RWPE2 (cell line): ENCODE measurements at regions not wholly inside any gene's neighbourhood (a gene's known extent, or its start where the extent isn't known, plus 50 kb on each side); places are given as distances from the start of the nearest gene placed in this dataset.

ENCODE experiments used
- ATAC-seq: fragments of 200-7000 bp; cut with Tn5 transposase; 3 replicates; pipeline ENCODE4 v1.9.1; 2021; ENCODE audit warnings: low read depth
- DNase-seq: peaks from one replicate; pipeline ENCODE4 v3.0.0-alpha.2; 2020; ENCODE audit warnings: low spot score
- H3K27ac ChIP-seq: fragments of 450-650 bp; 2 replicates; pipeline ENCODE4 v1.5.1; 2017; ENCODE audit warnings: mild to moderate bottlenecking; ENCODE audit not compliant: poor library complexity, severe bottlenecking
- H3K27me3 ChIP-seq: fragments of 250-450 bp; sonication (Bioruptor Pico); 2 replicates; pipeline ENCODE4 v1.5.1; 2021; ENCODE audit warnings: mild to moderate bottlenecking, moderate library complexity; ENCODE audit not compliant: insufficient read depth, poor library complexity, severe bottlenecking
- H3K36me3 ChIP-seq: fragments of 250-450 bp; sonication (Bioruptor Pico); 2 replicates; pipeline ENCODE4 v1.5.1; 2020; ENCODE audit warnings: low read depth, mild to moderate bottlenecking, moderate library complexity
- H3K4me1 ChIP-seq: fragments of 250-450 bp; sonication (Bioruptor Pico); 2 replicates; pipeline ENCODE4 v1.5.1; 2021; ENCODE audit warnings: mild to moderate bottlenecking, moderate library complexity; ENCODE audit not compliant: insufficient read depth, poor library complexity, severe bottlenecking
- H3K4me3 ChIP-seq: fragments of 250-450 bp; sonication (Bioruptor Pico); 2 replicates; pipeline ENCODE4 v1.5.1; 2021; ENCODE audit warnings: mild to moderate bottlenecking, moderate library complexity; ENCODE audit not compliant: severe bottlenecking
- H3K9me3 ChIP-seq: fragments of 250-450 bp; sonication (Bioruptor Pico); 2 replicates; pipeline ENCODE4 v1.5.1; 2021; ENCODE audit warnings: mild to moderate bottlenecking, moderate library complexity; ENCODE audit not compliant: severe bottlenecking
- TF ChIP-seq, protein P1 (sequence below): fragments of 450-650 bp; IDR thresholded peaks from one replicate; pipeline ENCODE4 v1.5.1; 2017; ENCODE audit warnings: mild to moderate bottlenecking, moderate library complexity; ENCODE audit not compliant: poor library complexity, severe bottlenecking

DNA sequence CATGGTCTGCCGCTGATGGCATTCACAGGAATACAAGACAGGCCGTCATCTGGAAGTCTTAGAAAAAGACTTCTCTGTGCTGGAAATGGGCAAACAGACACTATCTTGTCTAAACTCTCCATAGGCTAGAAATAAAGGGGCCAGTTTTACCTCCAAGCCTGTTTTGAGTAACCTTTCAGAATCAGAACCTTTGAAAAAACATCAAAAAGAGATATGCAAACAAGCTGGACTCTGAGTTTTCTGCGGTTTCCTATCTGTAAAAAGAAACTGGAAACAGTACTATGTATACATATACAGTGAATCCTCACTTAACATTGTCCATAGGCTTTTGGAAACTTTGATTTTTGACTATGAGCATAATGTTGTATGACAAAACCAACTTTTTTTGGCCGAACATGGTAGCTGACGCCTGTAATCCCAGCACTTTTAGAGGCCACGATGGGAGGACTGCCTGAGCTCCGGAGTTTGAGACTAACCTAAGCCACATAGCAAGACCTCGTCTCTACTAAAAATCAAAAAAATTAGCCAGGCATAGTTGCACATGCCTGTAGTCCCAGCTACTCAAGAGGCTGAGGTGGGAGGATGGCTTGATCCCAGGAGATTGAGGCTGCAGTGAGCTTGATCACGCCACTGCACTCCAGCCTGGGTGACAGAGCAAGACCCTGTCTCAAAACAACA lies 92.9 kb upstream of the MAX start:
- Histone ChIP-seq H3K36me3 (no peaks in the 10 kb centered on the region), H3K9me3 (no peaks in the 10 kb centered on the region), H3K27ac (no peak overlapping the region), H3K4me1 (no peaks in the 10 kb centered on the region), H3K27me3 (no peaks in the 10 kb centered on the region), H3K4me3 (no peak overlapping the region)
- TF ChIP-seq, protein P1, sequence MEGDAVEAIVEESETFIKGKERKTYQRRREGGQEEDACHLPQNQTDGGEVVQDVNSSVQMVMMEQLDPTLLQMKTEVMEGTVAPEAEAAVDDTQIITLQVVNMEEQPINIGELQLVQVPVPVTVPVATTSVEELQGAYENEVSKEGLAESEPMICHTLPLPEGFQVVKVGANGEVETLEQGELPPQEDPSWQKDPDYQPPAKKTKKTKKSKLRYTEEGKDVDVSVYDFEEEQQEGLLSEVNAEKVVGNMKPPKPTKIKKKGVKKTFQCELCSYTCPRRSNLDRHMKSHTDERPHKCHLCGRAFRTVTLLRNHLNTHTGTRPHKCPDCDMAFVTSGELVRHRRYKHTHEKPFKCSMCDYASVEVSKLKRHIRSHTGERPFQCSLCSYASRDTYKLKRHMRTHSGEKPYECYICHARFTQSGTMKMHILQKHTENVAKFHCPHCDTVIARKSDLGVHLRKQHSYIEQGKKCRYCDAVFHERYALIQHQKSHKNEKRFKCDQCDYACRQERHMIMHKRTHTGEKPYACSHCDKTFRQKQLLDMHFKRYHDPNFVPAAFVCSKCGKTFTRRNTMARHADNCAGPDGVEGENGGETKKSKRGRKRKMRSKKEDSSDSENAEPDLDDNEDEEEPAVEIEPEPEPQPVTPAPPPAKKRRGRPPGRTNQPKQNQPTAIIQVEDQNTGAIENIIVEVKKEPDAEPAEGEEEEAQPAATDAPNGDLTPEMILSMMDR: no peak
- DNase-seq (no peak), ATAC-seq (no peak)

DNA sequence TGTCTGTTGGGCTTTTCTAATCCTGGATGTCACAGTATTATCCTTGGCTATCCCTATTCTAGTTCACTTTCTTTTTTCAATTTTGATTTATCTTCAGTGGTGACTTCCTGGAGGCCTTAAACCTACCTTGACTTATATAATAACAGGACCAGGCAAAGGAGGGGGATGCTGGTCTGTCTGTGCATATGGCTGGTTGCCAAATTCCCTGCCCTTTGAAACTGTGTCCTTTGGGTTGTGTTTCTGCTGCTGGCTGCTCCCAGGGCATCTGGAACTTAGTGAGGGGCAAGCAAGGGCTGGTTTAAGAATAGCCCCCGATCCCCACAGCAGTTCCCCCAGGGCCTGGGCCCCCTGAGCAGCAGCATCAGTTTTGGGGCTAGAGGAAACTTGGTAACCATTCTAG lies 96.0 kb upstream of the MAX start:
- H3K27ac ChIP-seq: no peak overlapping the region
- H3K4me1 ChIP-seq: no peaks in the 10 kb centered on the region
- no peak for ATAC-seq
- no peaks in the 10 kb centered on the region for H3K9me3 ChIP-seq
- TF ChIP-seq, protein P1: no peak
- no peaks in the 10 kb centered on the region for H3K27me3 ChIP-seq
- H3K36me3 ChIP-seq: no peaks in the 10 kb centered on the region
- H3K4me3 ChIP-seq: no peak overlapping the region
- no peak for DNase-seq

DNA sequence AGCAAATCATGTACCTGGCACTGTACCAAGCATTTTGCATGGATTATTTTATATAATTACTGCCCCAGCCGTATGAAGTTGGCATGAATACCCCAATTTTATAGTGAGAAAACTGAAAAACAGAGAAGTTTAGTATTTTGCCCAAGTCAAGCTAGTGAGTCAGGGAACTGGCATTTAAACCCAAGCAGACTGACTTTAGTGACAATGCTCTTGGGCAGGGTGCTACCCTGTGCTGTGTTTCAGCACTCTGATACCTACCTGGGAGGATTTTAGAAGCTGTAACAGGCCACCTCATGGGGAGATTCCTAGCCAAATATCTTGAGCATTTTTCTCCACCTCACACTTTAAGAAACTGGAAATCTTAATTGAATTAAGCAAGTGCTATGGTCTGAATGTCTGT lies 98.1 kb upstream of the MAX start:
- TF ChIP-seq, protein P1: no peak
- no peak; the same call in 2 of the 3 replicates for ATAC-seq
- DNase-seq: no peak
- no peak overlapping the region for H3K4me3 ChIP-seq
- no peak overlapping the region for H3K27ac ChIP-seq
- H3K9me3 ChIP-seq: no peaks in the 10 kb centered on the region
- H3K36me3 ChIP-seq: no peaks in the 10 kb centered on the region
- no peaks in the 10 kb centered on the region for H3K27me3 ChIP-seq
- H3K4me1 ChIP-seq: no peaks in the 10 kb centered on the region

DNA sequence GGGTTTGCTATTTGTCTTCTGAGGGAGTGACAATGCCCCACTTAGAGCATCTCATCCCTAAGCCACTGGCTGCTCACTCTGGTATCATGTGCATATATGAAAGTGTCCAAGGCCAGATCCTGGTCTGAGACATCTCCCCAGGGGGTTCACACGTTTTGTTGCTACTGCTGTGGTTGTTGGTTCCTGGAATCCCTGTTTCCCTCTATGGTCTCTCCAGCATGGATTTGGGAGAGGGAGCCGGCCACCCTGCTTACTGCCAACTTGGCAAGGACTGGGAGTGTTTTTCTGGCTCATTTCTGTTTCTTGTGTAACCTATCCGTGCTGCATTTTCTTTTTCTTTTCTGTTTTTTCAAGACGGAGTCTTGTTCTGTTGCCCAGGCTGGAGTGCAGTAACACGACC lies 101.3 kb upstream of the MAX start:
- Histone ChIP-seq H3K36me3 (no peaks in the 10 kb centered on the region), H3K27me3 (no peaks in the 10 kb centered on the region), H3K4me3 (no peak overlapping the region), H3K4me1 (peaks cover 4% of the 10 kb centered on the region), H3K9me3 (no peaks in the 10 kb centered on the region), H3K27ac (no peak overlapping the region)
- TF ChIP-seq, protein P1: no peak
- DNase-seq (no peak), ATAC-seq (no peak)

DNA sequence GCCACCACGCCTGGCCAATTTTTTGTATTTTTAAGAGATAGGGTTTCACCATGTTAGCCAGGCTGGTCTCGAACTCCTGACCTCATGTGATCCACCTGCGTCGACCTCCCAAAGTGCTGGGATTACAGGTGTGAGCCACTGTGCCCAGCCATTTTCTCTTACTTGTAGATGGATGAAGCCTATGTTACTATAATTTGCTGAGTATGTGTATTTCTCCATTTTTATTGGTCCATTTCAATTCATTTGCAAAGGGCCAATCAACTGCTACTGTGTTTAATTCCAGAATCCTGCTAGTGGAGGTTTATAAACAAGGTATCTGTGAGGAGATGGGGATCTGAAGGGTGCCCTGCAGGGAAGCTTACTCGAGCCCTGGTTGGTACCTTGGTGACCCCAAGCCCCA lies 101.7 kb upstream of the MAX start:
- Histone ChIP-seq H3K4me1 (peaks cover 4% of the 10 kb centered on the region), H3K9me3 (no peaks in the 10 kb centered on the region), H3K27me3 (no peaks in the 10 kb centered on the region), H3K4me3 (no peak overlapping the region), H3K36me3 (no peaks in the 10 kb centered on the region), H3K27ac (no peak overlapping the region)
- TF ChIP-seq, protein P1: no peak
- DNase-seq (no peak), ATAC-seq (no peak)
